Endothelial cell of umbilical vein (primary cell): ENCODE measurements at regions not wholly inside any gene's neighbourhood (a gene's known extent, or its start where the extent isn't known, plus 50 kb on each side); places are given as distances from the start of the nearest gene placed in this dataset.

Source experiments
- BruUV-seq: library from RNA; stranded (reverse); fragments of 400-500 nt; replicated peaks from 2 replicates; lab custom pipeline; 2021; lab: Mats Ljungman, UMichigan
- CTCF ChIA-PET: fragments of 300-600, 350-600 bp; sonication (Branson Sonifier 250); formaldehyde crosslinking; loops from one replicate; lab custom pipeline; 2021; ENCODE audit warnings: antibody characterized with exemption, inconsistent platforms; lab: Charles Lee
- POLR2A ChIA-PET: fragments of 300-600, 350-600 bp; sonication (Branson Sonifier 250); formaldehyde crosslinking; loops from one replicate; lab custom pipeline; 2021; ENCODE audit warnings: antibody characterized with exemption, inconsistent platforms; lab: Charles Lee
- DNase-seq: peaks from one replicate; pipeline ENCODE4 v3.0.0-alpha.2; 2011; ENCODE audit warnings: low read depth, low spot score
- FAIRE-seq: peaks from 2 replicates; lab custom pipeline; 2011; peaks lifted over from hg19 to GRCh38; lab: Jason Lieb, UNC
- H2AFZ ChIP-seq: 2 replicates; pipeline ENCODE4 v1.6.0; 2012; ENCODE audit warnings: low read depth, low read length, control low read depth, inconsistent platforms
- H3K27ac ChIP-seq: 2 replicates; pipeline ENCODE4 v1.5.1; 2011; ENCODE audit warnings: low read depth, mild to moderate bottlenecking, control low read depth, low read length, moderate library complexity; ENCODE audit not compliant: insufficient read depth
- H3K27me3 ChIP-seq, 2 experiments: 2 replicates each; pipeline versions ENCODE4 v1.6.0 to v1.6.1; 2011; ENCODE audit warnings: low read length in 2 of 2, mixed read lengths in 1 of 2; ENCODE audit not compliant: control insufficient read depth in 2 of 2, insufficient read depth in 2 of 2
- H3K36me3 ChIP-seq, 2 experiments: 2 replicates in 1 of 2; 3 replicates in 1 of 2; pipeline ENCODE4 v1.5.1; 2011; ENCODE audit warnings: low read length in 2 of 2, mild to moderate bottlenecking in 1 of 2, moderate library complexity in 1 of 2; ENCODE audit not compliant: control insufficient read depth in 2 of 2, insufficient read depth in 2 of 2; ENCODE audit errors: extremely low read depth in 1 of 2
- H3K4me1 ChIP-seq: 3 replicates; pipeline ENCODE4 v1.5.1; 2011; ENCODE audit warnings: mild to moderate bottlenecking, low read length; ENCODE audit not compliant: control insufficient read depth, insufficient read depth; ENCODE audit errors: extremely low read depth
- H3K4me2 ChIP-seq: 2 replicates; pipeline ENCODE4 v1.6.1; 2011; ENCODE audit warnings: low read length, control low read depth, mixed read lengths; ENCODE audit not compliant: insufficient read depth
- H3K4me3 ChIP-seq, 3 experiments: fragments of 200-600 bp in 1 of 3; sonication (generic), shearing (Covaris generic) in 1 of 3; replicated peaks in 1 of 3; 2 replicates each; pipeline ENCODE4 v1.5.1; 2011 to 2016; ENCODE audit warnings: control low read depth in 3 of 3, low read length in 3 of 3, mild to moderate bottlenecking in 2 of 3, inconsistent platforms in 1 of 3, low read depth in 1 of 3, moderate library complexity in 1 of 3; ENCODE audit not compliant: insufficient read depth in 1 of 3
- H3K79me2 ChIP-seq: 2 replicates; pipeline ENCODE4 v1.6.0; 2012; ENCODE audit warnings: low read length, inconsistent platforms; ENCODE audit not compliant: control insufficient read depth, insufficient read depth
- H3K9ac ChIP-seq: replicated peaks from 2 replicates; pipeline ENCODE3; 2011; ENCODE audit warnings: low read length, control low read depth; ENCODE audit not compliant: insufficient read depth; ENCODE audit errors: extremely low read depth
- H3K9me1 ChIP-seq: replicated peaks from 3 replicates; pipeline ENCODE4 v1.6.0; 2011; ENCODE audit warnings: mild to moderate bottlenecking, low read length; ENCODE audit not compliant: control insufficient read depth, insufficient read depth; ENCODE audit errors: extremely low read depth
- H3K9me3 ChIP-seq: replicated peaks from 2 replicates; pipeline ENCODE4 v1.5.1; 2012; ENCODE audit warnings: low read length, inconsistent platforms; ENCODE audit not compliant: control insufficient read depth, insufficient read depth
- H4K20me1 ChIP-seq: replicated peaks from 2 replicates; pipeline ENCODE3; 2011; ENCODE audit warnings: mild to moderate bottlenecking, low read length; ENCODE audit not compliant: control insufficient read depth, insufficient read depth; ENCODE audit errors: extremely low read depth
- EZH2 ChIP-seq: IDR thresholded peaks from 2 replicates; pipeline ENCODE4 v1.6.1; 2012; ENCODE audit warnings: borderline replicate concordance, low read depth, mild to moderate bottlenecking, moderate library complexity, low read length, inconsistent platforms; ENCODE audit not compliant: severe bottlenecking
- FOS ChIP-seq: IDR thresholded peaks from 2 replicates; pipeline ENCODE4 v1.6.1; 2011; ENCODE audit warnings: mild to moderate bottlenecking, low read length, moderate library complexity, borderline replicate concordance; ENCODE audit not compliant: insufficient read depth
- GATA2 ChIP-seq: IDR thresholded peaks from 2 replicates; pipeline ENCODE4 v1.7.0; 2011; ENCODE audit warnings: low read depth, mild to moderate bottlenecking, moderate library complexity, mixed read lengths, low read length; ENCODE audit not compliant: insufficient read length, insufficient read depth
- MYC ChIP-seq: IDR thresholded peaks from one replicate; pipeline ENCODE4 v1.6.1; 2011; ENCODE audit warnings: mild to moderate bottlenecking, low read depth, low read length
- POLR2A ChIP-seq: IDR thresholded peaks from 2 replicates; pipeline ENCODE4 v1.6.1; 2012; ENCODE audit warnings: low read depth, mild to moderate bottlenecking, control low read depth, low read length
- POLR2AphosphoS5 ChIP-seq: IDR thresholded peaks from 2 replicates; pipeline ENCODE4 v1.6.1; 2012; ENCODE audit warnings: low read depth, mild to moderate bottlenecking, control low read depth, low read length, moderate library complexity; ENCODE audit not compliant: insufficient read depth
- dilution Hi-C: fragments of 300-500 bp; cut with MboI; formaldehyde crosslinking; loops from one replicate; pipeline ENCODE4 v1.15.0; 2019; ENCODE audit warnings: low sequenced_read_pairs; ENCODE audit not compliant: extremely low pct_ligation_motif_present
- intact Hi-C: fragments of 100-400 bp; cut with micrococcal nuclease; formaldehyde crosslinking; loops from one replicate; pipeline ENCODE4 v1.10.0; 2022
- TF ChIP-seq, protein P1 (sequence below), 2 donors: IDR thresholded peaks; 1 replicate in 1 of 2; 2 replicates in 1 of 2; pipeline ENCODE4 v1.5.1; 2011; ENCODE audit warnings: low read length in 2 of 2, mild to moderate bottlenecking in 2 of 2, moderate library complexity in 2 of 2, control low read depth in 1 of 2, inconsistent platforms in 1 of 2, low read depth in 1 of 2; ENCODE audit not compliant: insufficient read depth in 1 of 2; ENCODE audit errors: extremely low read depth in 1 of 2
- TF ChIP-seq, protein P2 (sequence below): IDR thresholded peaks from 2 replicates; pipeline ENCODE4 v1.6.1; 2011; ENCODE audit not compliant: insufficient read depth, insufficient read length

- TF ChIP-seq MYC (no peak), FOS (no peak), POLR2AphosphoS5 (no peak), GATA2 (no peak), POLR2A (no peak)
- TF ChIP-seq, protein P1, sequence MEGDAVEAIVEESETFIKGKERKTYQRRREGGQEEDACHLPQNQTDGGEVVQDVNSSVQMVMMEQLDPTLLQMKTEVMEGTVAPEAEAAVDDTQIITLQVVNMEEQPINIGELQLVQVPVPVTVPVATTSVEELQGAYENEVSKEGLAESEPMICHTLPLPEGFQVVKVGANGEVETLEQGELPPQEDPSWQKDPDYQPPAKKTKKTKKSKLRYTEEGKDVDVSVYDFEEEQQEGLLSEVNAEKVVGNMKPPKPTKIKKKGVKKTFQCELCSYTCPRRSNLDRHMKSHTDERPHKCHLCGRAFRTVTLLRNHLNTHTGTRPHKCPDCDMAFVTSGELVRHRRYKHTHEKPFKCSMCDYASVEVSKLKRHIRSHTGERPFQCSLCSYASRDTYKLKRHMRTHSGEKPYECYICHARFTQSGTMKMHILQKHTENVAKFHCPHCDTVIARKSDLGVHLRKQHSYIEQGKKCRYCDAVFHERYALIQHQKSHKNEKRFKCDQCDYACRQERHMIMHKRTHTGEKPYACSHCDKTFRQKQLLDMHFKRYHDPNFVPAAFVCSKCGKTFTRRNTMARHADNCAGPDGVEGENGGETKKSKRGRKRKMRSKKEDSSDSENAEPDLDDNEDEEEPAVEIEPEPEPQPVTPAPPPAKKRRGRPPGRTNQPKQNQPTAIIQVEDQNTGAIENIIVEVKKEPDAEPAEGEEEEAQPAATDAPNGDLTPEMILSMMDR (IDR thresholded peaks at IDR 0.05; ENCODE audit: extremely low read depth in 1 of 2, insufficient read depth in 1 of 2, low read depth in 1 of 2, low read length in 2 of 2), result no peak
- H3K79me2 ChIP-seq, result no peaks in the 10 kb centered on the region
- no TSS peak for BruUV-seq
- H4K20me1 ChIP-seq, result no peaks in the 10 kb centered on the region
- dilution Hi-C loops (no loop called here), intact Hi-C loops (no loop called here)
- POLR2A ChIA-PET, result no interaction called here
- H3K9ac ChIP-seq, result no peak overlapping the region
- no peak for FAIRE-seq
- no peak for DNase-seq
- H3K9me3 ChIP-seq, result no peaks in the 10 kb centered on the region
- no peak overlapping the region for H3K4me2 ChIP-seq
- H3K27me3 ChIP-seq, result no peaks in the 10 kb centered on the region
- H3K9me1 ChIP-seq, result no peaks in the 10 kb centered on the region
- CTCF ChIA-PET, result no interaction called here
- no peak overlapping the region for H2AFZ ChIP-seq
- no peaks in the 10 kb centered on the region for H3K4me1 ChIP-seq
- H3K4me3 ChIP-seq, result no peak overlapping the region
- no peaks in the 10 kb centered on the region for H3K36me3 ChIP-seq
- H3K27ac ChIP-seq, result no peak overlapping the region
Observed at GRCh38 chr1:222040121-222040805, 298.4 kb upstream of the DUSP10 start.

GRCh38 chr1:222038971-222039370, 297.1 kb upstream of the DUSP10 start:
- dilution Hi-C loops, result no loop called here
- Histone ChIP-seq H4K20me1 (no peaks in the 10 kb centered on the region), H2AFZ (no peak overlapping the region), H3K9ac (no peak overlapping the region), H3K27ac (no peak overlapping the region), H3K4me1 (no peaks in the 10 kb centered on the region), H3K9me1 (no peaks in the 10 kb centered on the region), H3K4me3 (no peak overlapping the region), H3K36me3 (no peaks in the 10 kb centered on the region), H3K4me2 (no peak overlapping the region), H3K27me3 (no peaks in the 10 kb centered on the region), H3K9me3 (no peaks in the 10 kb centered on the region), H3K79me2 (no peaks in the 10 kb centered on the region)
- no TSS peak for BruUV-seq
- TF ChIP-seq MYC (no peak), POLR2AphosphoS5 (no peak), GATA2 (no peak), FOS (no peak), EZH2 (no peak)
- TF ChIP-seq, protein P2, sequence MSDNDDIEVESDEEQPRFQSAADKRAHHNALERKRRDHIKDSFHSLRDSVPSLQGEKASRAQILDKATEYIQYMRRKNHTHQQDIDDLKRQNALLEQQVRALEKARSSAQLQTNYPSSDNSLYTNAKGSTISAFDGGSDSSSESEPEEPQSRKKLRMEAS, result no peak
- DNase-seq, result no peak
- POLR2A ChIA-PET, result no interaction called here
- intact Hi-C loops, result no loop called here
- no peak for FAIRE-seq
- CTCF ChIA-PET, result no interaction called here
